ENCODE measurements at regions not wholly inside any gene's neighbourhood (a gene's known extent, or its start where the extent isn't known, plus 50 kb on each side); places are given as distances from the start of the nearest gene placed in this dataset.

DNA sequence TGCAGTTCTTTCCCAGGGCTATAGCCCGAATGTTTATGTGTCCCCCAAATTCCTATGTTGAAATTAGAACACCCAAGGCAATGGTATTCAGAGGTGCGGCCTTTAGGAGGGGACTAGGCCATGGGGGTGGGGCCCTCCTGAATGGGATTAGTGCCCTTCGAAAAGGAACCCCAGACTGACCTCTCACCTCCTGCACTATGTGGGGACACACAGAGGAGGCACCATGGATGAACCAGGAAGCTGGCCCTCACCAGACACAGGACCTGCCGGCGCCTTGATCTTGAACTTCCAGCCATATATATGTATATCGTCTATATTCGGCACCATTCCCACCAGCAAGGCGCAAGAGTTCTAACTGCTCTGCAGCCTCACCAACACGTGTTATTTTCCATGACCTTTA lies 101.5 kb upstream of the BHLHE23 start:
- Histone ChIP-seq H3K9me3 (no peaks in the 10 kb centered on the region), H3K36me3 (no peaks in the 10 kb centered on the region), H3K27ac (no peak overlapping the region), H3K4me1 (no peaks in the 10 kb centered on the region), H3K27me3 (no peaks in the 10 kb centered on the region), H3K4me3 (no peak overlapping the region)
- ATAC-seq, result no peak
- intact Hi-C loops (cut with DNase I), result no loop called here
- TF ChIP-seq, protein P1, sequence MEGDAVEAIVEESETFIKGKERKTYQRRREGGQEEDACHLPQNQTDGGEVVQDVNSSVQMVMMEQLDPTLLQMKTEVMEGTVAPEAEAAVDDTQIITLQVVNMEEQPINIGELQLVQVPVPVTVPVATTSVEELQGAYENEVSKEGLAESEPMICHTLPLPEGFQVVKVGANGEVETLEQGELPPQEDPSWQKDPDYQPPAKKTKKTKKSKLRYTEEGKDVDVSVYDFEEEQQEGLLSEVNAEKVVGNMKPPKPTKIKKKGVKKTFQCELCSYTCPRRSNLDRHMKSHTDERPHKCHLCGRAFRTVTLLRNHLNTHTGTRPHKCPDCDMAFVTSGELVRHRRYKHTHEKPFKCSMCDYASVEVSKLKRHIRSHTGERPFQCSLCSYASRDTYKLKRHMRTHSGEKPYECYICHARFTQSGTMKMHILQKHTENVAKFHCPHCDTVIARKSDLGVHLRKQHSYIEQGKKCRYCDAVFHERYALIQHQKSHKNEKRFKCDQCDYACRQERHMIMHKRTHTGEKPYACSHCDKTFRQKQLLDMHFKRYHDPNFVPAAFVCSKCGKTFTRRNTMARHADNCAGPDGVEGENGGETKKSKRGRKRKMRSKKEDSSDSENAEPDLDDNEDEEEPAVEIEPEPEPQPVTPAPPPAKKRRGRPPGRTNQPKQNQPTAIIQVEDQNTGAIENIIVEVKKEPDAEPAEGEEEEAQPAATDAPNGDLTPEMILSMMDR (IDR thresholded peaks at IDR 0.05), result no peak
- DNase-seq, result no peak

DNA sequence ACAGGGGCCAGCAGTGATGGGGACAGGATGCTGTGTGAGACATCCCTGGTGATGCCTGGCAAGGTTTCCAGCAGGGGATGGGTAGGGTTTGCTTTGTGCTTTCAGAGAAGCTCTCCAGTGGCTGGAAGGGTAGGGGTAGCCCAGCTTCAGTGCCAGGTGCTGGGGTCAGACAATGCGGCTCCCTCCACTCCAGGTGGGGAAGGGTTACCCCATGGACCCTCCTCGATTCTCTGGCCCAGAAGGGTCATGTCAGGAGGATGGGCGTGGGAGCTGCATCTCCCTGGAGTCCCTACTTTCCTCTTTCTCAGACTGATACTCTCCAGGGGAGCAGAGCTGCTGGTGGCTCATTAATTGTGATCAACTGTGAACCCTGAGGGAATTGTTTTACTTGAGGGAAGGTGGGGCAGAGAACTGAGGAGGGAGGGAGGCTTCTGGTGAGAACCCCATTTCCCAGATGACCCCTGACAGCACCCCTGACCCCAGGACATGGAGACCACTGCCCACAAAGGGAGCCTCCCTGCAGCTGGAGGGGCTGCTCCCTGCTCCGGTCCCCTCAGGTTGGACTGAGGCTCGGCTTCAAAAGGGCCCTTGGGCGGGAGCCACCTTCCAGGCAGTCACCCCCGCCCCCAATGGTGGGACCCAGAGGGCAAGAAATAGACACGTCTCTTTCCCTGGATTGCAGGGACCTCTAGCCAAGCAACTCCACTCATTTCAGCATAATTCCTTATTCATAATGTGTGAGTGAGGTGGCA lies 100.9 kb upstream of the BHLHE23 start:
- no peaks in the 10 kb centered on the region for H3K9me3 ChIP-seq
- intact Hi-C loops (cut with DNase I), result no loop called here
- no peak overlapping the region for H3K27ac ChIP-seq
- TF ChIP-seq, protein P1 (IDR thresholded peaks at IDR 0.05), result no peak
- ATAC-seq (no peak), DNase-seq (no peak)
- H3K27me3 ChIP-seq, result no peaks in the 10 kb centered on the region
- H3K4me3 ChIP-seq, result no peak overlapping the region
- H3K4me1 ChIP-seq, result no peaks in the 10 kb centered on the region
- H3K36me3 ChIP-seq, result no peaks in the 10 kb centered on the region

DNA sequence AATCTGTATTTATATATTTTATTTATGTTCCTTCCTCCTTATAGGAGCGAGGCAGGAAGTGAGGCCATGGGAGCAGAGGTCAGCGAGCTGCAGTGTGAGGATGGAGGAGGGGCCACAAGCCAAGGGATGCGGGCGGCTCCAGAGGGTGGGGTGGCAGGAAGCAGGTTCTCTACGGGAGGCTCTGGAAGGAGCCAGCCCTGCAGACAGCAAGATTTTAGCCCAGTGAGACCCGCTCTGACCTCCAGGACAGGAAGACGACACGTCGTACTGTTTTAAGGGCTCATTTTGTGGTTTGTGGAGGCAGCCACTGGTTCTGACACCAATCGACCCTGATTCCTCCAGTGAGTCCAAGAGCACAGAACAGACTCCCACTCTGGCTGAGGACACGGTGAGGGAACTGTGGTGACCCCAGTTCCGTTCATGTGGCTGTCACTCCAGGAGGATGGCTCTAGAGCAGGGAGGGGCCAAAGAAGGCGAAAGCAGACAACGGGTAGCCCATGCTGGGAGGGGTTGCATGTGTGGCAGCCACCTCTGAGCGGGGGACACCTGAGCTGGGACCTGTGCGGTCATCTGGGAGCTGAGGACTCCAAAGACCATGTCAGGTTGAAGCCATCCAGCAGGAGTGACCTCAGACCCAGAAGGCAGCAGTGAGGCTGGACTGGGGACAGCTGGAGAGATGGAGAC lies 100.1 kb upstream of the BHLHE23 start:
- intact Hi-C loops (cut with DNase I), result no loop called here
- no peak overlapping the region for H3K4me3 ChIP-seq
- no peaks in the 10 kb centered on the region for H3K9me3 ChIP-seq
- H3K27ac ChIP-seq, result no peak overlapping the region
- no peaks in the 10 kb centered on the region for H3K27me3 ChIP-seq
- TF ChIP-seq, protein P1 (IDR thresholded peaks at IDR 0.05), result no peak
- no peaks in the 10 kb centered on the region for H3K4me1 ChIP-seq
- no peak for ATAC-seq
- no peak for DNase-seq
- no peaks in the 10 kb centered on the region for H3K36me3 ChIP-seq

DNA sequence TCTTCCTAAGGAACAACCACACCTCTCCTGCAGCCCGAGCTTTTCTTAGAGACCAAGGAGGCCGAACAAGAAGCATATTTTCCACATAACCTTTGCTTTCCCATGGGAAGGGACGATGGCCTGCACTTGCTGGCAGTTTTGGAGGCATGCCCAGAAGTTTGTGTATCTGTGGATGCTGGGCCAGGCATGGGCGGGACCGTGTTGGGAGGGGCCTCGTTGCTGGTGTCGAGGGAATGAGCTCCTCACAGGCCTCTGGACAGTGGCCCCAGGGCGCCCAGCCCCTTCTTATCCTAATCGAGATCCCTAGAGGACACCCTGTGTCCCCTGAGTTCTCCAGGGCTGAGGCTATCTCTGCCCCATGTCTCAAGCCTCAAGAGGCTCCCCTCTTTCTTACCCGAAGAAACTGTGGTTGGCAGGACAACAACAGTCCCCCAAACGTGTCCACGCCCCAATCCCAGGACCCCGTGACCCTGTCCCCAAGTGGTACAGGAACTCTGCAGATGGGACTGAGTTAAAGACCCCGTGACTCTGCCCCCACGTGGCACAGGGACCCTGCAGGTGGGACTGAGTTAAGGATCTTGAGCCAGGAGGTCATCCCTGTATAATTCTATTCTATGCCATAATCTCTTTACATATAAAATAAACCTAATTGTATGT lies 99.5 kb upstream of the BHLHE23 start:
- ATAC-seq (no peak), DNase-seq (no peak)
- TF ChIP-seq, protein P1 (IDR thresholded peaks at IDR 0.05), result no peak
- intact Hi-C loops (cut with DNase I), result no loop called here
- H3K27ac ChIP-seq, result no peak overlapping the region
- no peaks in the 10 kb centered on the region for H3K27me3 ChIP-seq
- no peaks in the 10 kb centered on the region for H3K36me3 ChIP-seq
- H3K4me3 ChIP-seq, result no peak overlapping the region
- no peaks in the 10 kb centered on the region for H3K9me3 ChIP-seq
- no peaks in the 10 kb centered on the region for H3K4me1 ChIP-seq

DNA sequence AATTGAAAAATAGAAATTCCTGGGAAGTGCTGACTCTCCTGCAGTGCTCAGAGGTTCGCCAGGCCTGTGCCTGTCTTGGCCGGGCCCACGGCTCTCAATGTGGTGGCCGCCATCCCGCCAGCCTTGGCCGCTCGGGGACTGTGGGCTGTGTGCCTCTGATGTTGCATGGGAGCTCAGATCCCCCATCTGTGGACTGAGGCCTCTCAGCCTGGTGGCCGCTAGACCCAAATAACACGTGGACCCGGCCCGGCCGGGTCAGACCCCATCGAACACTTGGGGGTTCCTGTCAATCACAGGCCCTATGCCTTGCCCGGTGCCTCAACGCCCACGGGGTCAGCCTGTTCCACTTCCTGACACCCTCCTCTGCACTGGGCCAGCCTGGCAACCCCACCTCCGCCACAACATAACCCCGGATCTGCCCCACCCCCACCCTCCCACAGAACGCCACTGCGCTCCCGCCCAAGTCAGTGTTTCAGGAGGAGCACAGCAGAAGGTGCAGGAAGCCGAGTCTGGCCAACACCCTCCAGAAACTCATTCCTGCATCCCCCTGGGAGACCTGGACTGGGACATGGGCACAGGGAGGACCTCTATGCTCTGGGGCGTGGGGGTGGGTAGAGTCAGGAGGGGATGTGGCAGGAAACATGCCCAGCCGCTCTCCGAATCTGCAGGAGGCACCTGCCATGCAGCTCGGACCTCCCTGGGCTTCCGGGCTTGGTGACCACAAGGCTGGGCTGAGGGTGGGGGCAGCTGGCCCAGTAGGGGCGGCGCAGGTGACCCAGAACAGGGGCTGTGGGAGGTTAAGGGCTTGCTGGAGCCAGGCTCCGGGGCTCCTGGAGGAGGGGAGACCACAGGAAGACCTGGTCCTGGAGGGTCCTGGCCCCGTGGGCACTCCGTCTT lies 98.7 kb upstream of the BHLHE23 start:
- TF ChIP-seq, protein P1 (IDR thresholded peaks at IDR 0.05), result no peak
- Histone ChIP-seq H3K4me1 (no peaks in the 10 kb centered on the region), H3K27me3 (no peaks in the 10 kb centered on the region), H3K9me3 (no peaks in the 10 kb centered on the region), H3K36me3 (no peaks in the 10 kb centered on the region), H3K4me3 (no peak overlapping the region), H3K27ac (no peak overlapping the region)
- ATAC-seq, result no peak
- intact Hi-C loops (cut with DNase I), result no loop called here
- DNase-seq, result no peak
